NT2/D1 (cell line): ENCODE measurements at regions not wholly inside any gene's neighbourhood (a gene's known extent, or its start where the extent isn't known, plus 50 kb on each side); places are given as distances from the start of the nearest gene placed in this dataset.

Experiments used
- SUZ12 ChIP-seq: IDR thresholded peaks from 2 replicates; pipeline ENCODE4 v1.6.1; 2011; ENCODE audit not compliant: insufficient read length, insufficient read depth; ENCODE audit errors: extremely low read depth
- YY1 ChIP-seq: IDR thresholded peaks from 2 replicates; pipeline ENCODE4 v1.6.1; 2011; ENCODE audit not compliant: insufficient read length, insufficient read depth
- ZNF274 ChIP-seq: IDR thresholded peaks from 2 replicates; pipeline ENCODE4 v1.6.1; 2011; ENCODE audit warnings: mild to moderate bottlenecking, low read depth, low read length

DNA sequence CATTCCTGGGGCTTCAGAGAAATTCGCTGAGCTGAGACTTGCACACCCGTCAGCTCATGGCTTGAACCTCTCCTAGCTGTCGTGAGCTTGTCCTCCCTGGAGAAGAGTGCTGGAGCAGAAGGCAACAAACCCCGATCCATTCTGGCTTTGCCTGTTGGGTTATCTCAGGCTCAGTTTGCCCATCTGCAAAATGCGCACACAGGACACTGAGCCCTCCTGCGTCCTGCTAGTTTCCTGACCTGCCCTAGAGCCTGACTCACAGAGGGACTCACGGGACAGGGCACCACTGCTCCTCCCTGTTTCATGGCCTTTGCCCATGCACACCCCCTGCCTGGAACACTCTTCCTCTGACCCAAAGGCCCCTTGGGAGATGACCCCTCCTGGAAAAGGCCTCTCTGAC lies 365.0 kb downstream of the MN1 start:
- TF ChIP-seq YY1 (no peak), ZNF274 (no peak), SUZ12 (no peak)
